GM23338 (cell line): ENCODE measurements at regions not wholly inside any gene's neighbourhood (a gene's known extent, or its start where the extent isn't known, plus 50 kb on each side); places are given as distances from the start of the nearest gene placed in this dataset.
A peak's percentile ranks its signal among the peaks of the same experiment; 100 is the strongest.

Source experiments
- ATAC-seq: fragments of 200-7000 bp; cut with Tn5 transposase; 3 replicates; pipeline ENCODE4 v1.9.1; 2020
- DNase-seq: peaks from one replicate; pipeline ENCODE4 v3.0.0-alpha.2; 2015; ENCODE audit warnings: low spot score
- H2AFZ ChIP-seq: fragments of 200-600 bp; sonication (generic); 2 replicates; pipeline ENCODE4 v1.8.0; 2016; ENCODE audit warnings: antibody characterized with exemption, mild to moderate bottlenecking, moderate library complexity
- H3F3A ChIP-seq: fragments of 200-600 bp; sonication (generic); replicated peaks from 2 replicates; pipeline ENCODE4 v1.8.0; 2017; ENCODE audit warnings: antibody characterized with exemption, mixed run types, low read depth
- H3K27ac ChIP-seq: fragments of 200-600 bp; sonication (generic); 2 replicates; pipeline ENCODE4 v1.6.1; 2016; ENCODE audit warnings: low read depth
- H3K27me3 ChIP-seq: fragments of 200-600 bp; sonication (generic); 2 replicates; pipeline ENCODE4 v1.8.0; 2016; ENCODE audit warnings: mild to moderate bottlenecking, mixed run types, moderate library complexity; ENCODE audit not compliant: insufficient read depth
- H3K36me3 ChIP-seq: fragments of 200-600 bp; sonication (generic); 2 replicates; pipeline ENCODE4 v1.8.0; 2016; ENCODE audit warnings: mild to moderate bottlenecking; ENCODE audit not compliant: insufficient read depth
- H3K4me1 ChIP-seq: fragments of 200-600 bp; sonication (generic); 2 replicates; pipeline ENCODE4 v1.8.0; 2016; ENCODE audit warnings: mild to moderate bottlenecking, moderate library complexity; ENCODE audit not compliant: insufficient read depth
- H3K4me2 ChIP-seq: fragments of 200-600 bp; sonication (generic); 2 replicates; pipeline ENCODE4 v1.7.1; 2017; ENCODE audit warnings: mixed run types
- H3K4me3 ChIP-seq: fragments of 200-600 bp; sonication (generic); 2 replicates; pipeline ENCODE4 v1.6.1; 2016; ENCODE audit warnings: mixed run types
- H3K79me2 ChIP-seq: fragments of 200-600 bp; sonication (generic); replicated peaks from 2 replicates; pipeline ENCODE4 v1.8.0; 2017; ENCODE audit warnings: mild to moderate bottlenecking; ENCODE audit not compliant: insufficient read depth
- H3K9me2 ChIP-seq: fragments of 200-600 bp; sonication (generic); 2 replicates; pipeline ENCODE4 v1.8.0; 2017; ENCODE audit not compliant: insufficient read depth
- H4K20me1 ChIP-seq: fragments of 200-600 bp; sonication (generic); replicated peaks from 2 replicates; pipeline ENCODE4 v1.8.0; 2017; ENCODE audit warnings: mild to moderate bottlenecking; ENCODE audit not compliant: insufficient read depth
- H3K27ac Mint-ChIP-seq: 2 replicates; pipeline ENCODE4 v1.8.0; 2020; ENCODE audit warnings: inconsistent platforms, mild to moderate bottlenecking, moderate library complexity, mixed read lengths
- H3K27me3 Mint-ChIP-seq: 3 replicates; pipeline ENCODE4 v1.8.0; 2022; ENCODE audit warnings: low read depth, mild to moderate bottlenecking, moderate library complexity, mixed read lengths, inconsistent platforms; ENCODE audit not compliant: insufficient read depth, poor library complexity
- H3K36me3 Mint-ChIP-seq: 3 replicates; pipeline ENCODE4 v1.8.0; 2021; ENCODE audit warnings: low read depth, mild to moderate bottlenecking, inconsistent platforms, moderate library complexity, mixed read lengths
- H3K4me1 Mint-ChIP-seq: 3 replicates; pipeline ENCODE4 v1.8.0; 2020; ENCODE audit warnings: mild to moderate bottlenecking, inconsistent platforms, mixed read lengths
- H3K4me3 Mint-ChIP-seq: 3 replicates; pipeline ENCODE4 v1.8.0; 2021; ENCODE audit warnings: moderate library complexity, mild to moderate bottlenecking, inconsistent platforms, mixed read lengths
- H3K9me3 Mint-ChIP-seq: 3 replicates; pipeline ENCODE4 v1.8.0; 2020; ENCODE audit warnings: moderate library complexity, mild to moderate bottlenecking, inconsistent platforms, mixed read lengths
- CTCF ChIP-seq, 2 experiments: fragments of 200-600 bp in 1 of 2; sonication (generic) in 1 of 2; conservative IDR thresholded peaks; 2 replicates each; pipeline versions ENCODE4 v1.5.1 to v1.6.1; 2016 to 2017; ENCODE audit warnings: antibody characterized with exemption in 2 of 2, low read depth in 2 of 2, mild to moderate bottlenecking in 2 of 2, moderate library complexity in 1 of 2
- ETS1 ChIP-seq: IDR thresholded peaks from 2 replicates; pipeline ENCODE4 v1.6.1; 2016; ENCODE audit warnings: antibody characterized with exemption
- EZH2 ChIP-seq: fragments of 200-600 bp; sonication (generic); IDR thresholded peaks from one replicate; pipeline ENCODE4 v1.8.0; 2017; ENCODE audit warnings: antibody characterized with exemption, mild to moderate bottlenecking, low read depth; ENCODE audit not compliant: unreplicated experiment
- EZH2phosphoT487 ChIP-seq: fragments of 200-600 bp; sonication (generic); IDR thresholded peaks from one replicate; pipeline ENCODE4 v1.8.1; 2018; ENCODE audit warnings: antibody characterized with exemption; ENCODE audit not compliant: unreplicated experiment
- JUNB ChIP-seq: IDR thresholded peaks from one replicate; pipeline ENCODE4 v1.6.1; 2016; ENCODE audit warnings: antibody characterized with exemption; ENCODE audit not compliant: unreplicated experiment
- NANOG ChIP-seq: IDR thresholded peaks from 2 replicates; pipeline ENCODE4 v1.6.1; 2016; ENCODE audit warnings: antibody characterized with exemption, borderline replicate concordance
- POLR2AphosphoS5 ChIP-seq: IDR thresholded peaks from 2 replicates; pipeline ENCODE4 v1.6.1; 2016; ENCODE audit warnings: antibody characterized with exemption, low read depth
- REST ChIP-seq: IDR thresholded peaks from one replicate; pipeline ENCODE4 v1.6.1; 2018; ENCODE audit warnings: antibody characterized with exemption; ENCODE audit not compliant: unreplicated experiment
- ZNF114 ChIP-seq: fragments of 250-450 bp; sonication (Bioruptor Pico); IDR thresholded peaks from 2 replicates; pipeline ENCODE4 v1.5.0; 2020; ENCODE audit warnings: mild to moderate bottlenecking, moderate library complexity
- ZNF462 ChIP-seq: fragments of 250-450 bp; sonication (Bioruptor Pico); IDR thresholded peaks from 2 replicates; pipeline ENCODE4 v1.5.0; 2020; ENCODE audit warnings: mild to moderate bottlenecking, moderate library complexity

- peak overlapping the region; percentile 83; the same call in 1 of the 2 replicates for H3K4me2 ChIP-seq
- H4K20me1 ChIP-seq, result no peaks in the 10 kb centered on the region
- ATAC-seq (no peak), DNase-seq (no peak)
- H3K4me1 ChIP-seq, result peaks cover 4% of the 10 kb centered on the region; the same call in 1 of the 2 replicates
- TF ChIP-seq ETS1 (no peak), JUNB (no peak), EZH2 (no peak), POLR2AphosphoS5 (no peak), EZH2phosphoT487 (no peak), ZNF114 (CRISPR knock-in tag) (no peak), ZNF462 (CRISPR knock-in tag) (no peak), REST (no peak), CTCF (conservative IDR thresholded peaks at IDR 0.05; ENCODE audit: low read depth in 2 of 2) (no peak), NANOG (no peak)
- no peak overlapping the region for H3K27ac Mint-ChIP-seq
- H3K4me1 Mint-ChIP-seq, result peaks cover 5% of the 10 kb centered on the region; the same call in 1 of the 3 replicates
- H3K4me3 Mint-ChIP-seq, result no peak overlapping the region
- H3K27ac ChIP-seq, result no peak overlapping the region
- peaks cover 4% of the 10 kb centered on the region for H3K9me3 Mint-ChIP-seq
- H2AFZ ChIP-seq, result no peak overlapping the region
- H3K36me3 Mint-ChIP-seq, result no peaks in the 10 kb centered on the region; the same call in 2 of the 3 replicates
- no peaks in the 10 kb centered on the region for H3K79me2 ChIP-seq
- no peaks in the 10 kb centered on the region for H3K9me2 ChIP-seq
- H3K27me3 ChIP-seq, result no peaks in the 10 kb centered on the region
- H3F3A ChIP-seq, result no peaks in the 10 kb centered on the region
- H3K36me3 ChIP-seq, result no peaks in the 10 kb centered on the region
- H3K27me3 Mint-ChIP-seq, result no peaks in the 10 kb centered on the region
- H3K4me3 ChIP-seq, result peak overlapping the region; percentile 73; the same call in 1 of the 2 replicates
Measured at GRCh38 chrX:55159551-55159950, 60.6 kb upstream of the PAGE5 start.
